ENCODE measurements at regions not wholly inside any gene's neighbourhood (a gene's known extent, or its start where the extent isn't known, plus 50 kb on each side); places are given as distances from the start of the nearest gene placed in this dataset.
A peak's percentile ranks its signal among the peaks of the same experiment; 100 is the strongest.

DNA sequence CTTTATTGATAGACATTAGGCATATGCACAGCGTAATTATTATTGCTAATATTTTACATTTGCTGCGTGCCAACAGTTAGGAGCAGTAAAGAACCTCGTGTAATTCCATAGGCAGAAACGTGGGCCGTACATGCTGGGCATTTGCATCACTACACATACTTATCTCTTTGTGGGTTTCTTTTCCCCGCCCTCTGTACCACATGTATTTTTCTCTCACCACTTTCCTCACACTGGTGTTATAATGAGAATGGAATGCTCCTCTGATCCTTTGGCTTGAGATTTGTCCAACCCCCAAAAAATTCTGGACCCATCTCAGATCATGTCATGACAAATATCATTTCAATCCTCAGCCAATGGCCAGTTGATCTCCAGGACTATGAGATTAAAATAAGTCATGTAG, 1952.6 kb upstream of the WWC1 start:
- H3K27ac ChIP-seq (ENCODE audit: low read depth) = no peak overlapping the region
- no peaks in the 10 kb centered on the region for H3K36me3 ChIP-seq (ENCODE audit: insufficient read depth)
- DNase-seq (ENCODE audit: extremely low spot score) = no peak
- WGBS = 88% methylated on average over 6 of the region's 6 CpGs
- H3K4me1 ChIP-seq (ENCODE audit: insufficient read depth) = no peaks in the 10 kb centered on the region
- no peak overlapping the region for H3K4me3 ChIP-seq (ENCODE audit: low read depth, low read length)

DNA sequence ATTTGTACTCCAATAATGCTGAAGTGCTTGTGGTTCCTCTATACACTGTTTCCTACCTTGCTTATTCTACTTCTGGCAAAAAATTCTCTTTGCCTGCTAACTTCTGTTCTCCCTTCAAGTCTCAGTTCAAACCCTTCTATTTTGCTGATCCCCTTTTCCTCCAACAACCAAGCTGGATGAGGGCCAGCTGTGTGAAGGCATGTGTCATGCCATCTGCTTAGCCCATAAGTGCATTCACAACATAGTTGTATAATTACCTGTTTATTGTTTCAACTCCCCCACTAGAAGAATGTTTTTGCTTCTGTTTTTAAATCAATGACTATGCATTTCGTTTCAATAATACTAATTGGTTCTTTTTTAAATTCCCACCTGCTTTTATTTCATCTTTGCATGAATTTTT, 1951.4 kb upstream of the WWC1 start:
- H3K36me3 ChIP-seq (ENCODE audit: insufficient read depth) = no peaks in the 10 kb centered on the region
- H3K4me3 ChIP-seq (ENCODE audit: low read depth, low read length) = no peak overlapping the region
- no peak for DNase-seq (ENCODE audit: extremely low spot score)
- 48% methylated on average over 1 of the region's 1 CpG for WGBS
- H3K4me1 ChIP-seq (ENCODE audit: insufficient read depth) = no peaks in the 10 kb centered on the region
- no peak overlapping the region for H3K27ac ChIP-seq (ENCODE audit: low read depth)

DNA sequence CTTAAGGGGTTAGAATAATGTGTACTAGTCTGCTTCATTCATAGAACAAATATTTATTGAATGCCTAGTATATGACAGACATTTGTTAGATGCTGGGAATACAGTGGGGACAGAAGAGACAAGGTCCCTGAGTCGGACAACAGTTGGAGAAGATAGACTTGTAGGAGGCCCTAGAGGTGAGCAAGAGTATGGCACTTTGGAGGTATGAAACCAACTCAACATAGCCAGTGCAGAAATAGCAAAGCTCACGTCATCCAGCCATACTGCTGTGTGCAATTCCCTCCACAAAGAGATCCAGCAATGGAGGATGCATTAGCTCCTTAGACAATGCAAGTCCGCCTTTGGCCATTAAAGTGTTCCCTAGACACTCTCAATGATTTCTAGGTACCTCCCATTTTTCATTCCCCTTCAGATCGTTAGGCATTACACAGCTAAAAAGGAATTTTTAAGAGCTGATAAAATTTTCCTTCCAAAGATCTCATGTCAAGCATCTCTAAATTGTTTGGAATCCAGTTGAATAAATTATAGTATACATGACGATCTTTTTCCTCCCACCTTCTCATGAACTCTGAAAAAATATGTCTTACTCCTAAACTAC, 1949.6 kb upstream of the WWC1 start:
- WGBS = 58% methylated on average over 5 of the region's 5 CpGs
- no peaks in the 10 kb centered on the region for H3K4me1 ChIP-seq (ENCODE audit: insufficient read depth)
- no peak for DNase-seq (ENCODE audit: extremely low spot score)

DNA sequence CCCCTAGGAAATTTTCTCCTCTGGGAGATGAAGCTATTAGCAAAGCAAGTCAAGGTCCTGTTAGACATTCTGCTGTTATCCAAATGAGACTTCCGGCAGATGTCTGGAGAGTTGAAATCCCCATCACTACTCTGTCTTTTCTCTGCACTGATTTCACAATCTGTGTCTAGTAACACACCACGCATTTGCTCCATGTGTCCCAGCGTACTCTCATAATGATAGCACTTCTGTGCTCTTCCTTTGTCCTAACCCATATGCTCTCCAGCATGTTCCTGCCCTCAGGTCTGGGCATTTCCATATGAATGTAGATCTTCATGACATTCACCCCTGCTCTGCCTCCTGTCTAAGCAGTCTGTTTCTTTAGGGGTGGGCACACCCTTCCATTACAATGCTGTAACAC, 1949.0 kb upstream of the WWC1 start:
- WGBS = 68% methylated on average over 3 of the region's 3 CpGs
- Histone ChIP-seq H3K36me3 (ENCODE audit: insufficient read depth) (no peaks in the 10 kb centered on the region), H3K4me1 (ENCODE audit: insufficient read depth) (no peaks in the 10 kb centered on the region), H3K27ac (ENCODE audit: low read depth) (no peak overlapping the region), H3K4me3 (ENCODE audit: low read depth, low read length) (no peak overlapping the region)
- DNase-seq (ENCODE audit: extremely low spot score) = no peak

More for the DNA sequence above, 1949.6 kb upstream of the WWC1 start:
- no peak overlapping the region for H3K27ac ChIP-seq (ENCODE audit: low read depth)
- H3K36me3 ChIP-seq (ENCODE audit: insufficient read depth) = no peaks in the 10 kb centered on the region
- H3K4me3 ChIP-seq (ENCODE audit: low read depth, low read length) = no peak overlapping the region

DNA sequence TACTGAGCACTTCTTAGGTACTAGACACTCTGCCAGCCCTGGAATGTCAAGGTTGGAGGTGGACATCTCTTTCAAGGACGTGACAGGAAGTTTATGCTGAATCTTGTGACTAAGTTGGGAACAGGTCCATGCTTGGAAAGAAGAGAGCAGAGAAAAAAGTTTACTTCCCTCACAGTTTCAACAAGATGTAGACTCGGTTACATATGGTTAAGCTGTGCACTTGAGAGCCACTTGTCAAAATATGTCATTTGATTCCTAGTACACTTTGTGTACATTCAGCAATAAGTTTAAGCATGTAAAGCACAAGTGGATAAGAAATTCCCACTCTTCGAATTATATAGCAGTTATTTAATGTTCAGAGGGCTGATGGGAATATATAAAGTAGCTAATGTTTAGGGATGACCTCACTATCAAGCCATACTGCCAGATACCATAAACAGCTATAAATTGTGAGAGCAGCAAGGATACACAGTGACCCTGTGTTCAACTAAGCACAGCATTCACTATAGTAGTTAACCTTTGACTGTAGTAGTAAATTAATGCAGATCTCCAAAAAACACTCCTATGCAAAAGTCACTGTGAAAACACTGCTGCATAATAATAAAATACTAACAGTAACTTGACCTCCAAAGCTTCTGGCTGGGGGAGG, 1944.6 kb upstream of the WWC1 start:
- Histone ChIP-seq H3K4me1 (ENCODE audit: insufficient read depth) (no peaks in the 10 kb centered on the region), H3K36me3 (ENCODE audit: insufficient read depth) (no peaks in the 10 kb centered on the region), H3K27ac (ENCODE audit: low read depth) (no peak overlapping the region), H3K4me3 (ENCODE audit: low read depth, low read length) (no peak overlapping the region)
- DNase-seq (ENCODE audit: extremely low spot score) = peak; percentile 63
- 25% methylated on average over 3 of the region's 3 CpGs for WGBS

DNA sequence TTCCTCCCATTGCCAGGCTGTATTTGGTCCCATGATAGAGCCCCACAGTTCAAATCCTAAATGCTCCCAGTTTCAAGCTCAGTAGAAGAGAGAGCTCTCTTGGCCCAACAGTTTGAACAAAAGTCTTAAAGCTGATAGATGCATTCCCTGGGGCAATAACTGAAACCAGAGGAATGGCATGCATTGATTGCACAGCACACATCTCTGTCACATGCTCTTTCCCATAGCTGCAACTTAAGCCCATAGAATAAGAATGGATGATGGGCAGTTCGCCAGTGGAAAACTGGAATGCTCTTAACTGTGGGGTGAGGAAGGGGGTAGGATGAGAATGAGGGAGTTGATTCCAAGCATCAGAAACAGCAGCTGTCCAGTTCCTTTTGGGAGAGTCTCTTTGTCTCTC, 1942.4 kb upstream of the WWC1 start:
- Histone ChIP-seq H3K4me1 (ENCODE audit: insufficient read depth) (no peaks in the 10 kb centered on the region), H3K27ac (ENCODE audit: low read depth) (no peak overlapping the region), H3K36me3 (ENCODE audit: insufficient read depth) (no peaks in the 10 kb centered on the region), H3K4me3 (ENCODE audit: low read depth, low read length) (no peak overlapping the region)
- 72% methylated on average over 1 of the region's 1 CpG for WGBS
- DNase-seq (ENCODE audit: extremely low spot score) = no peak

DNA sequence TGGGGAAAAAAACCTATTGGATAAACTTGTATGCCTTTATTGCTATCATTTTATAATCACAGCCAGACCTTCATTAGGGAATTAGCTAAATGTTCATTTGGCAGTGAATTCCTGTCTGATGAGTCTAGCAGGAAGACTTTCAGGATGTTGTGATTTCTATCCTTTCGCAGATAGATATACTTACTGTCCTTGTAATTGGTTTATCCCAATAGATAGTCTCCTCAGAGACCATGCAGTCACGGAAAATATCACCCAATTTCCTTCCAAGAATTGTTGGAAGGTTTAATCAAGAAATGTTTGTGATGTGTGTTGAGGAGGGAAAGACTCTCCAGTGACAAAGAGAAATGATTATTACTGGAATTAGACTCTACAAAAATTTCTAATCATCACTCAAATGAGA, 1937.9 kb upstream of the WWC1 start:
- WGBS = 74% methylated on average over 2 of the region's 2 CpGs
- no peak for DNase-seq (ENCODE audit: extremely low spot score)

DNA sequence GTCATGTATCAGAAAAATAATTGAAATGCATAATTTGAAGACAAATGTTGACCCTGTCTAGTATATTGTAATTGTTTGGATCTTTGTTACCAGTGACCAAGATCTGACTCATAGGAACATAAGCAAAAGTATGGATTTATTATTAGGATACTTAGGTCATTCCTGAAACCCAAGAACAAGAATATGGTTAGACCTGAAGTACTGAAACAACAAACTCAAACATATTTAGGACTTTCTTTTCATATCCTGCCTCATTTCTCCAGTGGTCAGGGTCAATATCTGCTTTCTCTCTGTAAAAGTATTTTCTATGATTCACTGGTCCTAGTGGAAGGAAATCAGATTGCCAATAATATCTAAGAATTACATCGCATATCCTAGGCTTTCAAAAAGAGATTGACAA, 1937.1 kb upstream of the WWC1 start:
- Histone ChIP-seq H3K4me1 (ENCODE audit: insufficient read depth) (no peaks in the 10 kb centered on the region), H3K4me3 (ENCODE audit: low read depth, low read length) (no peak overlapping the region), H3K36me3 (ENCODE audit: insufficient read depth) (no peaks in the 10 kb centered on the region), H3K27ac (ENCODE audit: low read depth) (no peak overlapping the region)
- 94% methylated on average over 1 of the region's 1 CpG for whole genome bisulfite sequencing
- DNase-seq (ENCODE audit: extremely low spot score) = no peak

More for the DNA sequence above, 1937.9 kb upstream of the WWC1 start:
- Histone ChIP-seq H3K36me3 (ENCODE audit: insufficient read depth) (no peaks in the 10 kb centered on the region), H3K27ac (ENCODE audit: low read depth) (no peak overlapping the region), H3K4me3 (ENCODE audit: low read depth, low read length) (no peak overlapping the region), H3K4me1 (ENCODE audit: insufficient read depth) (no peaks in the 10 kb centered on the region)

DNA sequence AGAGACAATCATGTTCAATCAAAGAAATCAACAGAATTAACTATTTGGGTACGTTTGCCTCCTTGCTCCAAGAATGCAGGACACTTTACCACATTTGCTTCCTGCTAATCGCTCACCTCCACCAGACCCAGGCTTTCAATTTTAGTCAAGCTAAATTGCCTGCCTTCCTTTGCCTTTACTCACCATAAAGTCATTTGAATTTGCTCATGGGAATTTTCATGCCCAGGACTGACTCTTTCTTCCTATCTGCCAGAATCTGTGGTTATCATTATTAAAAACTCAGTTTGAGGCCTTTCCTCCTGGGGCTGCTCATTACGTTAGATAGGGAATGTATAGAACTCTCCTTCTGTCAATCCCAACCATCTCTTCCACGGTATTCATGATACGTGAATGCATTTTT, 1935.3 kb upstream of the WWC1 start:
- H3K4me3 ChIP-seq (ENCODE audit: low read depth, low read length) = no peak overlapping the region
- no peaks in the 10 kb centered on the region for H3K36me3 ChIP-seq (ENCODE audit: insufficient read depth)
- H3K27ac ChIP-seq (ENCODE audit: low read depth) = no peak overlapping the region
- no peaks in the 10 kb centered on the region for H3K4me1 ChIP-seq (ENCODE audit: insufficient read depth)
- WGBS = 91% methylated on average over 5 of the region's 5 CpGs
- no peak for DNase-seq (ENCODE audit: extremely low spot score)

DNA sequence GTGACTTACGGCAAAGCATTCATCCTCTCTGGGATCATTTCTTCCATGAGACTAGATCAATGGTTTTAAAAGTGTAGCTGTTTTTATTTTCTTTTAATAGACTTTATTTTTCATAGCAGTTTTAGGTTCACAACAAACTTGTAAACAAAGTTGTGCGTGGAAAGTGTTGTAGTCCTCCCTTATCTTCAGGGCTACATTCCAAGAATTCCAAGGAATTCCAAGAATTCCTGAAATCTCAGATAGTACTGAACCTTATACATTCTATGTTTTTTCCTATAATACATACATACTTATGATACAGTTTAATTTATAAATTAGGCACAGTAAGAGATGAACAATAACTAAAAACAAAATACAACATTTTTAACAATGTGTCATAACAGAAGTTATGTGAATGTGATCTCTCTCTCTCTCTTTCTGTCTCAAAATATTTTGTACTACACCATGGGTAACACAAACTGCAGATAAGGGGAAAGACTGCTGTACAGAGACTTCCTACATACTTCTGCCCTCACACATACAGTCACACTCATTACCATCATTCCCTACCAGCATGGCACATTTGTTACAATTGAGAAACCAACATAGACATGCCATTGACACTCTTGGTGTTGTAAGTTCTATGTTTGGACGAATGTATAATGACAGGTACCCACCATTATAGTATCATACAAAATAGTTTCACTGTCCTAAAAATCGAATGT, 1933.2 kb upstream of the WWC1 start:
- no peaks in the 10 kb centered on the region for H3K36me3 ChIP-seq (ENCODE audit: insufficient read depth)
- DNase-seq (ENCODE audit: extremely low spot score) = no peak
- WGBS = 67% methylated on average over 4 of the region's 4 CpGs
- H3K4me3 ChIP-seq (ENCODE audit: low read depth, low read length) = no peak overlapping the region
- H3K27ac ChIP-seq (ENCODE audit: low read depth) = no peak overlapping the region
- H3K4me1 ChIP-seq (ENCODE audit: insufficient read depth) = no peaks in the 10 kb centered on the region

DNA sequence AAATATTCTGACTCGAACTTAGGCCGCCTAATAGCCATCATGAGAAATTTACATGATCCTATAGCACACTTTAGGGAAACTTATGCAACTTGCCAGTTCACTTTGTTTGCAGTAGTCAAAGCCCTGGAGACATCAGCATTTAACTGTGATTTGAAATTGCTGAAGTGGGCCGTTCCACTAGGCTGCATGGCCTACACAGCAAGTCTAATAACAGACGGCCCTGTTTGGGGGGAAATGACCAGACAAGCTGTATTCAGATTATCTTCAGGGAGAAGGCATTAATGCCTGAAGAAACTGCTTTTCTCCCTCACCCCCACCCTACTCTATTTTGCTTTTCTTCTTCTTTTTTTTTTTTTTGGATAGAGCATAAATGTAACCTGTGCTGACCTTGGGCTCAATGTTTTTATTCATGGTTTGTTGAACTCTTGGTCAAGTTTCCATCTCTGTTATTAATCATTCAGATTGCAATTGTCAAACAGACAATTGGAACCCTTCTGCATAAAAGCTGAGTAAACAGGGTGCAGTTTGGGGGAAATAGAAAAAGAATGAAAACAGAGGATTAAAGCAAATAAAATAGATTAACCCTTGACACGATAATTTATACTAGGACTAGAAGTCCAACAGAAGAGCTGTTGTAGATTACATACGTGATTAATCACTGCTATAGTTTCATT, 1928.2 kb upstream of the WWC1 start:
- no peaks in the 10 kb centered on the region for H3K4me1 ChIP-seq (ENCODE audit: insufficient read depth)
- H3K27ac ChIP-seq (ENCODE audit: low read depth) = no peak overlapping the region
- 52% methylated on average over 6 of the region's 6 CpGs for WGBS

DNA sequence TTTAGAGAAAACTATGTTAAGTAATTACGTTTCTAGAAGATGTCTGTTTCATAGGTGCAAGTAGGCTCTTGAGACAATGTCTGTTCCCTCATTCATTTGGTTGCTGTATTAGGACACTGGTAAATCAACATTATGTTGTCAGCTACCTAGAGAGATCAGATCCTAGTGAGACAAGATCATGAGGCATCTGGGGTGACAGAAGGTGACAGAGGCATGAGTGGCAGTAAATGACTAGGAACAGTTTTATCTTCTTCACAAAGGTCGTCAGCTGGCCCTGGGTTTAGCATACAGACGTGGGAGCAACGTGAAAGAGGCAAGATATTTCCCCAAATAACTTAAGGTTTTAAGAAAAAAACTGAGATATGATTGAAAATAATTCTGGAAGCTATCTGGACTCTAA, 1926.3 kb upstream of the WWC1 start:
- Histone ChIP-seq H3K4me3 (ENCODE audit: low read depth, low read length) (no peak overlapping the region), H3K27ac (ENCODE audit: low read depth) (no peak overlapping the region), H3K36me3 (ENCODE audit: insufficient read depth) (no peaks in the 10 kb centered on the region), H3K4me1 (ENCODE audit: insufficient read depth) (no peaks in the 10 kb centered on the region)
- DNase-seq (ENCODE audit: extremely low spot score) = no peak
- 71% methylated on average over 4 of the region's 4 CpGs for WGBS

More for the DNA sequence above, 1928.2 kb upstream of the WWC1 start:
- DNase-seq (ENCODE audit: extremely low spot score) = no peak
- no peaks in the 10 kb centered on the region for H3K36me3 ChIP-seq (ENCODE audit: insufficient read depth)
- H3K4me3 ChIP-seq (ENCODE audit: low read depth, low read length) = no peak overlapping the region

DNA sequence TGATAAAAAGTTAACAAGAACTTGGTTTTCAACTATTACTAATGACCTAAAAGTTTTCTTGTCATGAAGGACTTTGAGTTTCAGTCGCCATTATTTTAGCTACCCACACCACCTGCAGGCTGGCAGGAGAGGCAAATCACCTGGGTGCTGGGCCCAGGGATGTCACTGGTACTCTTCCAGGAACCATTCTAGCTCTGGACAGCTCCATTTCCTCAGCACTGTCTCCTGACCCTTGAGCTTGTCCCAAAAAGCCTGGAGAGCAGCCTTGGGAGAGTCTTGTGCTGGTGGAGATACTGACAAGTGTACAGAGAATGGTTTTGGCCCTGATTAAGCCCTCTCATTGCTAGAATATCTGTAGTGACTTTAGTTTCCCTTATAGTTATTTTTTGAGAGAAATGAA, 1924.1 kb upstream of the WWC1 start:
- Histone ChIP-seq H3K4me1 (ENCODE audit: insufficient read depth) (no peaks in the 10 kb centered on the region), H3K36me3 (ENCODE audit: insufficient read depth) (no peaks in the 10 kb centered on the region), H3K4me3 (ENCODE audit: low read depth, low read length) (no peak overlapping the region), H3K27ac (ENCODE audit: low read depth) (no peak overlapping the region)
- DNase-seq (ENCODE audit: extremely low spot score) = no peak
- 88% methylated on average over 1 of the region's 1 CpG for WGBS

DNA sequence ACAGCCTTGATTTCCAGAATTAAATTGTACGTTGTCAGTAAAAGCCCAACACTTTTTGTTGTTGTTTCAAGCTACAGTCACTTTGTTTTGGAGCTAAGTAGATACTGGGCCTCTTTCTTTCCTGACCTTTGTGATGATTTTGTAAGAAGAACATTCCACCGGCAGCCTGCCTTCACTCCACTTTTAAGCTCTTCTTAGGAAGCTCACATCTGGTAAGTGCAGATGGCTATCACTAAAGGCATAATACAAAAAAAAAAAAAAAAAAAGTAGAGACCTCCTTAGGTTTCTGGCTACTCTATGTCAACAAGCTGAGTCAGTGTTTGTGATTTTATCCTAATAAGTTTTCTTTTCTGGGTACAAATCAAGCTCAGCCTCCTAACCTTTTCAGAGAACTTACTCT, 1922.1 kb upstream of the WWC1 start:
- Histone ChIP-seq H3K4me1 (ENCODE audit: insufficient read depth) (no peaks in the 10 kb centered on the region), H3K27ac (ENCODE audit: low read depth) (no peak overlapping the region), H3K36me3 (ENCODE audit: insufficient read depth) (no peaks in the 10 kb centered on the region), H3K4me3 (ENCODE audit: low read depth, low read length) (no peak overlapping the region)
- no peak for DNase-seq (ENCODE audit: extremely low spot score)
- 45% methylated on average over 2 of the region's 2 CpGs for WGBS
